DND-41 (cell line): ENCODE measurements at regions not wholly inside any gene's neighbourhood (a gene's known extent, or its start where the extent isn't known, plus 50 kb on each side); places are given as distances from the start of the nearest gene placed in this dataset.

Experiments
- CTCF ChIP-seq: IDR thresholded peaks from 2 replicates; pipeline ENCODE4 v1.5.1; 2012; ENCODE audit warnings: borderline replicate concordance, low read length, moderate library complexity, mild to moderate bottlenecking; ENCODE audit not compliant: poor library complexity, severe bottlenecking; ENCODE audit errors: extremely low read depth
- EZH2 ChIP-seq: IDR thresholded peaks from 3 replicates; pipeline ENCODE4 v1.6.1; 2012; ENCODE audit warnings: borderline replicate concordance, low read depth, mild to moderate bottlenecking, moderate library complexity, low read length, inconsistent platforms; ENCODE audit not compliant: severe bottlenecking

- TF ChIP-seq CTCF (no peak), EZH2 (no peak)
Measured at GRCh38 chr19:28614634-28615545, 598.1 kb downstream of the UQCRFS1 start.
